SJCRH30 (cell line): ENCODE measurements at regions not wholly inside any gene's neighbourhood (a gene's known extent, or its start where the extent isn't known, plus 50 kb on each side); places are given as distances from the start of the nearest gene placed in this dataset.
"Not testable (repeated sequence)": the region's sequence is repeated elsewhere in the genome, so short reads cannot be mapped to it uniquely, and the experiment has no call there.

ENCODE experiments used
- DNase-seq, 2 experiments: peaks; one replicate each; pipeline ENCODE4 v3.0.0-alpha.2; 2015 to 2020
- H3K27ac ChIP-seq: fragments of 250-450 bp; sonication (Bioruptor Pico); 2 replicates; pipeline ENCODE4 v1.5.1; 2020; ENCODE audit warnings: mild to moderate bottlenecking, moderate library complexity
- H3K27me3 ChIP-seq: fragments of 250-450 bp; sonication (Bioruptor Pico); 2 replicates; pipeline ENCODE4 v1.5.1; 2020; ENCODE audit warnings: mild to moderate bottlenecking, moderate library complexity
- H3K36me3 ChIP-seq: fragments of 250-450 bp; sonication (Bioruptor Pico); 2 replicates; pipeline ENCODE4 v1.5.1; 2020; ENCODE audit warnings: mild to moderate bottlenecking, moderate library complexity
- H3K4me1 ChIP-seq: fragments of 250-450 bp; sonication (Bioruptor Pico); 2 replicates; pipeline ENCODE4 v1.5.1; 2020; ENCODE audit warnings: mild to moderate bottlenecking, moderate library complexity
- H3K4me3 ChIP-seq: fragments of 250-450 bp; sonication (Bioruptor Pico); 2 replicates; pipeline ENCODE4 v1.5.1; 2020; ENCODE audit warnings: mild to moderate bottlenecking, moderate library complexity
- H3K9me3 ChIP-seq: fragments of 250-450 bp; sonication (Bioruptor Pico); replicated peaks from 2 replicates; pipeline ENCODE4 v1.5.1; 2020; ENCODE audit warnings: mild to moderate bottlenecking, moderate library complexity

GRCh38 chr4:49233749-49234148, 247.7 kb downstream of the CWH43 start:
- not testable (repeated sequence) for H3K27me3 ChIP-seq, H3K4me1 ChIP-seq, H3K4me3 ChIP-seq, H3K36me3 ChIP-seq, DNase-seq, H3K9me3 ChIP-seq, H3K27ac ChIP-seq

GRCh38 chr4:49234382-49234781, 248.3 kb downstream of the CWH43 start:
- not testable (repeated sequence) for DNase-seq, H3K9me3 ChIP-seq, H3K4me3 ChIP-seq, H3K4me1 ChIP-seq, H3K36me3 ChIP-seq, H3K27me3 ChIP-seq, H3K27ac ChIP-seq

- not testable (repeated sequence) for H3K9me3 ChIP-seq, H3K36me3 ChIP-seq, H3K27me3 ChIP-seq, H3K27ac ChIP-seq, H3K4me3 ChIP-seq, H3K4me1 ChIP-seq, DNase-seq
These were observed 249.5 kb downstream of the CWH43 start for GRCh38 chr4:49235413-49236160.

- not testable (repeated sequence) for H3K27ac ChIP-seq, H3K9me3 ChIP-seq, H3K4me3 ChIP-seq, H3K4me1 ChIP-seq, H3K27me3 ChIP-seq, H3K36me3 ChIP-seq, DNase-seq
These were observed 250.4 kb downstream of the CWH43 start for GRCh38 chr4:49236474-49236873.

- not testable (repeated sequence) for DNase-seq, H3K27me3 ChIP-seq, H3K9me3 ChIP-seq, H3K4me1 ChIP-seq, H3K36me3 ChIP-seq, H3K27ac ChIP-seq, H3K4me3 ChIP-seq
These were observed 255.2 kb downstream of the CWH43 start for GRCh38 chr4:49241295-49241694.

- not testable (repeated sequence) for H3K4me1 ChIP-seq, DNase-seq, H3K4me3 ChIP-seq, H3K27ac ChIP-seq, H3K36me3 ChIP-seq, H3K27me3 ChIP-seq, H3K9me3 ChIP-seq
These were observed 276.7 kb downstream of the CWH43 start for GRCh38 chr4:49262786-49263185.

- not testable (repeated sequence) for H3K27me3 ChIP-seq, DNase-seq, H3K4me3 ChIP-seq, H3K9me3 ChIP-seq, H3K4me1 ChIP-seq, H3K36me3 ChIP-seq, H3K27ac ChIP-seq
These were observed 284.4 kb downstream of the CWH43 start for GRCh38 chr4:49270435-49270834.

- H3K36me3 ChIP-seq, H3K9me3 ChIP-seq, H3K4me1 ChIP-seq, H3K27ac ChIP-seq, H3K27me3 ChIP-seq, DNase-seq, H3K4me3 ChIP-seq: not testable (repeated sequence)
These were observed 284.8 kb downstream of the CWH43 start for GRCh38 chr4:49270912-49271311.

GRCh38 chr4:49285905-49286304, 299.8 kb downstream of the CWH43 start:
- not testable (repeated sequence) for H3K27ac ChIP-seq, H3K36me3 ChIP-seq, DNase-seq, H3K4me3 ChIP-seq, H3K4me1 ChIP-seq, H3K9me3 ChIP-seq, H3K27me3 ChIP-seq

- H3K36me3 ChIP-seq, result not testable (repeated sequence)
These were observed 301.1 kb downstream of the CWH43 start for GRCh38 chr4:49286926-49287745.

GRCh38 chr4:49287893-49288292, 301.8 kb downstream of the CWH43 start:
- H3K9me3 ChIP-seq, H3K27me3 ChIP-seq, H3K36me3 ChIP-seq, H3K27ac ChIP-seq, H3K4me3 ChIP-seq, DNase-seq, H3K4me1 ChIP-seq: not testable (repeated sequence)

More at GRCh38 chr4:49286926-49287745, 301.1 kb downstream of the CWH43 start:
- H3K27ac ChIP-seq, DNase-seq, H3K27me3 ChIP-seq, H3K9me3 ChIP-seq, H3K4me3 ChIP-seq, H3K4me1 ChIP-seq: not testable (repeated sequence)

GRCh38 chr4:49288796-49289195, 302.7 kb downstream of the CWH43 start:
- not testable (repeated sequence) for H3K27me3 ChIP-seq, H3K4me1 ChIP-seq, H3K27ac ChIP-seq, H3K9me3 ChIP-seq, H3K4me3 ChIP-seq, DNase-seq, H3K36me3 ChIP-seq

- H3K27ac ChIP-seq, H3K9me3 ChIP-seq, H3K36me3 ChIP-seq, H3K27me3 ChIP-seq, DNase-seq, H3K4me3 ChIP-seq, H3K4me1 ChIP-seq: not testable (repeated sequence)
These were observed 328.7 kb downstream of the CWH43 start for GRCh38 chr4:49314815-49315214.

GRCh38 chr4:49320725-49321410, 334.8 kb downstream of the CWH43 start:
- DNase-seq, result peak in 1 of 2 experiments; percentile 32
- not testable (repeated sequence) for H3K27me3 ChIP-seq

GRCh38 chr4:49321511-49322300, 335.6 kb downstream of the CWH43 start:
- H3K36me3 ChIP-seq, H3K9me3 ChIP-seq, H3K27ac ChIP-seq, H3K27me3 ChIP-seq, DNase-seq, H3K4me1 ChIP-seq, H3K4me3 ChIP-seq: not testable (repeated sequence)

More at GRCh38 chr4:49320725-49321410, 334.8 kb downstream of the CWH43 start:
- H3K9me3 ChIP-seq, H3K27ac ChIP-seq, H3K36me3 ChIP-seq, H3K4me1 ChIP-seq, H3K4me3 ChIP-seq: not testable (repeated sequence)
